Effector CD4-positive, alpha-beta T cell (primary cell): ENCODE measurements at regions not wholly inside any gene's neighbourhood (a gene's known extent, or its start where the extent isn't known, plus 50 kb on each side); places are given as distances from the start of the nearest gene placed in this dataset.
"Not testable (repeated sequence)": the region's sequence is repeated elsewhere in the genome, so short reads cannot be mapped to it uniquely, and the experiment has no call there.

Experiments used
- DNase-seq: peaks from one replicate; pipeline ENCODE4 v3.0.0-alpha.2; 2020

GRCh38 chr21:5105939-5106708 lies 5415.3 kb upstream of the TPTE start:
- not testable (repeated sequence) for DNase-seq

- not testable (repeated sequence) for DNase-seq
Observed at GRCh38 chr21:5106767-5107464, 5414.5 kb upstream of the TPTE start.

- not testable (repeated sequence) for DNase-seq
Observed at GRCh38 chr21:5107637-5108036, 5413.7 kb upstream of the TPTE start.

GRCh38 chr21:5108048-5108775 lies 5413.2 kb upstream of the TPTE start:
- not testable (repeated sequence) for DNase-seq

GRCh38 chr21:5111197-5111596 lies 5410.2 kb upstream of the TPTE start:
- not testable (repeated sequence) for DNase-seq

- not testable (repeated sequence) for DNase-seq
Observed at GRCh38 chr21:5113092-5113491, 5408.3 kb upstream of the TPTE start.

GRCh38 chr21:5114468-5114867 lies 5406.9 kb upstream of the TPTE start:
- DNase-seq, result not testable (repeated sequence)

- DNase-seq, result not testable (repeated sequence)
Observed at GRCh38 chr21:5114893-5115645, 5406.3 kb upstream of the TPTE start.

- DNase-seq, result not testable (repeated sequence)
Observed at GRCh38 chr21:5115646-5116343, 5405.6 kb upstream of the TPTE start.

GRCh38 chr21:5116344-5117123 lies 5404.8 kb upstream of the TPTE start:
- DNase-seq, result not testable (repeated sequence)

GRCh38 chr21:5117135-5117534 lies 5404.2 kb upstream of the TPTE start:
- not testable (repeated sequence) for DNase-seq

GRCh38 chr21:5117666-5118295 lies 5403.6 kb upstream of the TPTE start:
- not testable (repeated sequence) for DNase-seq

GRCh38 chr21:5118296-5118679 lies 5403.1 kb upstream of the TPTE start:
- DNase-seq, result peak; percentile 46

- DNase-seq, result not testable (repeated sequence)
Observed at GRCh38 chr21:5119179-5119578, 5402.2 kb upstream of the TPTE start.

GRCh38 chr21:5121399-5121798 lies 5400.0 kb upstream of the TPTE start:
- DNase-seq, result not testable (repeated sequence)

GRCh38 chr21:5121849-5122248 lies 5399.5 kb upstream of the TPTE start:
- not testable (repeated sequence) for DNase-seq

GRCh38 chr21:5123655-5124054 lies 5397.7 kb upstream of the TPTE start:
- peak; percentile 62 for DNase-seq

- DNase-seq, result peak; percentile 97
Observed at GRCh38 chr21:5128261-5128660, 5393.1 kb upstream of the TPTE start.

GRCh38 chr21:5133824-5134223 lies 5387.6 kb upstream of the TPTE start:
- not testable (repeated sequence) for DNase-seq

- not testable (repeated sequence) for DNase-seq
Observed at GRCh38 chr21:5136406-5136805, 5385.0 kb upstream of the TPTE start.

GRCh38 chr21:5137006-5137405 lies 5384.4 kb upstream of the TPTE start:
- not testable (repeated sequence) for DNase-seq
